TTC549 (cell line): ENCODE measurements at regions not wholly inside any gene's neighbourhood (a gene's known extent, or its start where the extent isn't known, plus 50 kb on each side); places are given as distances from the start of the nearest gene placed in this dataset.

ENCODE experiments used
- FAIRE-seq: peaks from 2 replicates; lab custom pipeline; 2012; peaks lifted over from hg19 to GRCh38; lab: Jason Lieb, UNC

DNA sequence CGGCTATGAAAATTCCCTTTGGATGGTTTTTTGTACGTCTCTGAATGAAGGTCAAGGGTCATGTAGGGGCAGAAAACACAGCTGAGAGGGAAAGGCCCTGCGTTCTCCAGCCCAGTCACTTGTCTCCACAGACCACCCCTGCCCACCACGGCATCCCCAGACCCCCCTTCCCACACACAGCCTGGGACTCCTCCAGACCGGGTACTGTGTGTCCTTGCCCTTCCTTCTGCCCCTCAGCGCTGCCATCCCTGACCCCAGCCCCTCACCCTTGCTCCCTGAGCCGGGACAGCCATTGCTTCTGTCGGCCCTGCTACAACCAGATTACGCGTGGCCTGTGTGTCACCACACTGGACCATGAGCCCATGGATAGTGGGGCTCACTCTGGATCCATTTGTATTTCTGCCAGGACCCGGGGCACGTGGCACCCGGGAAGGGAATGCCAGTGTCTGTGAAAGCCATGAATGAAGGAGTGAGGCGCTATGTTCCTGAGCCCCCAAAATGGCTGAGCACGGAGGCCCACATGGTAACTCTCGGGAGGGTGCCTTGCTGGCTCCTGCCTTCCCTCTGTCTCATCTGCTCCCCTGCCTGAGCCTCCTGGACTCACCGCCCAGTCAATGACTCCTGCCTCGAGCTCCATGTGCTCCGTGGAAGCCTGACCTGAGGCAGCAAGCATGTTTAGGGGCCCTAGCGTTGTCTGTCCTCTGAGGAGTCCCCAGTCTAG is 139.1 kb upstream of the FOXF1 start:
- no peak for FAIRE-seq

DNA sequence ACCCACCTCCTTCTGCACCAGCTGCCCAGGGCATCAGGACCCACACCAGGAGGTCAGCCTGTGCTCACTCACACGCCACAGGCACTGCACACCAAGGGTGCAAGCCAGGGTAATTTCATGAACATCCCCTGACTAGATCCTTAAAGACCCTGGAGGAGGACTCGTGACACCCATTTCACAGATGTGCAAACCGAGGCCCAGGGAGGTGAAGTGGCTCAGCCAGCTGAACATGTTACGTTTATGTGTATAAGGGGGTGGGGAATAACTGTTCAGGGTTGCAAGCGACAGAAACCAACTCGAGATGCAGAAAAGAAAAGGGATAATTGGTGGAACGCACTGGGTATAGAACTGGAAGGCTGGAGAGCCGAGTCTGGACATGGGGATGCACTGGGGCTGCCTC is 138.1 kb upstream of the FOXF1 start:
- FAIRE-seq = no peak

GRCh38 chr16:86373276-86373901 is 136.9 kb upstream of the FOXF1 start:
- FAIRE-seq = no peak

DNA sequence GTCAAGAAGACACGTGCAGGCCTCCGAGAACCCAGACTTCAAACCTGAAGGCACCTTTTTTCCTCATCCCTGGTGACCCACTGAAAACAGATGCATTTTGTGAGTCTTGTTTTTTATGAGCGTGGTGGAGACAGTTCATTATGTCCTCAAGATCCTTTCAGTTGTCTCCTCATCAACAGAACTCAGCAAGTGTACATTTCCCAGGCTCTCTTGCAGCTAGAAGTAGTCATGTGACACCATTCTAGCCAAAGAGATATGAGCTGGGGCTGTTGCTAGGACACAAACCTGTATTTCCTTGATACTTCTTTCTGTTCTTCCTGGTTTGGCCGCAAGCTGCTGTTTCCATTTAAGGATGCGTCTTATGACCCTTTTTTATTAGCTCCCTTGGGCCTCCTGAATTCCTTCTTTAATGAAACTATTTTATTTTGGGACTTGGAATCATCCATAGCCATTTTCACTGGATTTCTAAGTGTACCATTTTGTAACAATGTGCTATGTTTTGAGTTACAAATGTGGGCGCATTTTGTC is 135.7 kb upstream of the FOXF1 start:
- FAIRE-seq = no peak

DNA sequence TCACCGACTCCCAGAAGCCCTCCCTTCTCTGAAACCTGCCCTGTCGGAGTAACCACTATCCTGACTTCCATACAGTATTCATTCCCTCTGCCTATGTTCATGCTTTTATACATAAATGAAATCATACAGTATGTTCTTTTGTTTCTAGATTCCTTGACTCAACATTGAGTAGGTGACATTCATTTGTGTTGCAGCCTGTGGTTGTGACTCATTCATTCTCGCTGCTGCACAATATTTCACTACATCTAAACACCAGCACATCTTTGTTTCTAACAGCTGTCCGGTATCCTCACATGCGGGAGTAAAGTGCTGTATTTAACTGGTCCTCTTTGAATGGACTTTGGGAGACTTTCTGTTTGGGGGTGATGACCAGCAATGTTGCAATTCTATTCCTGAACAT is 135.0 kb upstream of the FOXF1 start:
- FAIRE-seq = no peak

GRCh38 chr16:86375851-86376250 is 134.5 kb upstream of the FOXF1 start:
- no peak for FAIRE-seq

- no peak for FAIRE-seq
Measured at GRCh38 chr16:86376837-86377236, 133.5 kb upstream of the FOXF1 start.

DNA sequence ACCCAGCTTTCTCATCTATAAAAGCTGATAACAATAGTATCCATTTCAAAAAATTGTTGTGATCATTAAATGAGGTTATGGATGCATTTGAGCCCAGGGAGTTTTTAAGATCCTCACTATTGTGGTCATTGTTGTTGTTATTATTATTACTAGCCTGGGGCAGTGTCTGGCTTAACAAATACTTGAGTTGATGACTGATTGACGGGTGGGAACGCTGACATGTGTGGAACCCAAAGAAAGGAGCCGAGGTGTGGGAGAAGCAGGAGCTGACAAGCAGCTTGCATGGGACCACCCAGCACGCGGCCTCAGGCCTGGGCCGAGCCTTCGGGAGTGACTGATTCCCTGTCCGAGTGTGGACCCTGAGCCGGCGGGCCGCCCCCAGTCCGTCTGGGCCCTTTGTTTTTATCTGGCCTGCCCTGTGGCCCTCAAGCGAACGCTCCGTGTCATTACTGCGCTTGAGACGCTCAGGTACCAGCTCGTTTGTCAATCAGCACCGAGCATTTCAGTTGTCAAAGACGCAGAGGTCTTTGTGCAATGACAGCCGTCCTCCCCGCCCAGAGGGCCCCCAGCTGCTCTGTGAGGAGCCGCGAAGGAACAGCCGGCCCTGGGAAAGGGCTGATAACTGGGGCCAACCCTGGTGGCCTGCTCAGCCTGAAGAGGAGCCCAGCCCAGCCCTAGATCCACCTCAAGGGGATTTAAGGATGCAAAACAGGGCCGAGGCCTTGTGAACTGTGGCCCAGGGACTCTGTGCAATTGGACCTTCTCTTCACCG is 132.9 kb upstream of the FOXF1 start:
- FAIRE-seq = no peak

DNA sequence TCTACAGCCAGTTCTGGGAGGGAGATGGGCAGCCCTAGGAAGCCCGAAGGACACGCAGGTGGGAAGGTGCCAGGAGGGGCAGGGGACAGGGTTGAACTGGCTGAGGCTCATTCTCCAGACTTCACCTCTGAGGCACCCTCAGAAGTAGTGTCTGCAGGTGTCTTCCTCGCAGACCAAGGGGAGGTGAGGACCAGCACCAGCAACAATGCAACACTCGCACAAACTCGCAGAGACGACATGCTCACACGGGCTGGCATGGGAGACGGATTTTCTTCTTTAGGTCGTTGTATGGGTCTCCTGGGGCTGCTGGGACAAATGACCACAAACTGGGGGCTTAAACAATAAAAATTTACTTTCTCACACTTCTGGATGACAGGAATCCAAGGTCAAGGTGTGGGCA is 132.2 kb upstream of the FOXF1 start:
- no peak for FAIRE-seq

DNA sequence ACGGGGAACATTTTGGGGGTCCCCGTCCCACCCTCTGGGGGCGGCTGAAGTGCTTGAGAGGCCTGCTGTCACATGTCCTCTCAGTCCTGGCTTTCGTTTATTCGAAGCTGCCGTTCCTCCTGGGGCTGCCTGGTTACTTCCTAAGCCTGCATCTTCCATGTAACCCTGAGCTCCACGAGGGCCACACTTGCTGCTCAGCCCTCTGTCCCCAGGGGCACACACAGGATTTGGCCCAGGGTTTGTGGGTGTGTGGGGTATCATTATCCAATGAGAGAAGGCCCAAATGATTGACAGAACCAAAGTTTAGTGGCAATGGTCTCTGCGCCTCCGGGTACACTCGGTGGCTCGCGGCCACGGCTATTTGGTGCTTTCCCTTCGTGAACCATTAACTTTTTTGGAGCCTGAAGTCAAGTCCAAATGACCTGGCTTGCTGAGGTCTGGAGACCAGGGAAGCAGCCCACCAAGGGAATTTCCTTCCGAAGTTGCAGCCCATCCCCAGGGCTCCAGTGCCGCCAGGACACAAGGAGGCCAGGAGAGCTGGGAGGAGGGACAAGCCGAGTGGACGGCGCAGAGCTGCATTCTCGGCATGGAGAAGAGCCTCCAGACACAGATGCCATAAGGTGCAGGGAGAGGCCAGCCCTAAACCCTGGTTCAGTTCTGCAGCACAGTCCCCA is 131.4 kb upstream of the FOXF1 start:
- no peak for FAIRE-seq

DNA sequence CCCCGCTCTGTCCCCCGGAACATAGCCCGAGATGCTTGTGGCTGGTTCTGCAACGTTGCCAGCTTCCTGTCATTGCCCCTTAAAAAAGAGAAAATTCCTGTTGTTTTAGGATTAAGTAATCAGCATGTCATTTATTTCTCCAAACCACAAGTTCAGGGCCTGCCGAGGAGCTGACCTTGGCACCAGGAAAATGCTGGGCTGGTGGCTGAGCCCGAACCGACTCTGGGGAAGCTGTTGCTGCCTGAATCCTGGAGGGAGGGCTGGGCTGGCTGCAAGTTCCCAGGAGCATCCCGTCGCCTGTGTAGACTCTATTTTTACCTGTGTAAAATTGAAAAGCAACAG is 130.9 kb upstream of the FOXF1 start:
- FAIRE-seq = no peak

- FAIRE-seq = no peak
Measured at GRCh38 chr16:86380030-86380429, 130.3 kb upstream of the FOXF1 start.

- FAIRE-seq = no peak
Measured at GRCh38 chr16:86381491-86381890, 128.8 kb upstream of the FOXF1 start.

DNA sequence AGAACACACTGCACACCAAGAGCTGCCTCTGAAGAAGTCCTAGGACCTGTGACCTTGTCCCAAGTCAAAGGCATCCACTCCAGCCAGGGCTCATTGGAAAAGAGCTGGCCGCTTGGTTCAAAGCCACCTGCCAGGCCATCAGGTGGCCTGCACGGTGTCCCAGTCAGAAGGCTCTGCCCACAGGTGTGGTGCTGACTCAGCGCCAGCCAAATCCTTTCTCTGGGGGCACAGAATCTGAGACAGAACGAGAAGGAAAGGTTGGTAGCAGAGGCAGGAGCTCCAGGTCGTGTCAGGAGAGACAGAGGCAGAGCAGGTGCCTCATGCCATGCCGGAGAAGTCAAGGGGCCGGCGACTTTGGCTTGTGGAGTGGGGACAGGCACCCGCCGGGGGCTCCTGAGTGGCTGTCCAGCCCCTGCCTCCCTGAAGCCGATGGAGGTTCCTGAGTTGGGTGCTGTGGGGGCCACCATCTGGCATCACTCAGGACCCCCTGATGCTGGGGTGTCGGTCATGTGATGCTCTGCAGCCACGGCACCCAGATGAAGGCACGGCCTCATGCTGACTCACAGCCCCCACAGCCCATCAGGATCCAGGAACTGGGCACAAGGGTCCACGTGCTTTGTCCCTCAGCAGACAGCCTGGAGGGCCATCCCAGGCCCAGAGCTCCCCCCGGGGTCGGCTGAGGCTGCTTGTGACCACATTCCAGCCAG is 128.1 kb upstream of the FOXF1 start:
- FAIRE-seq = no peak

GRCh38 chr16:86382774-86383407 is 127.4 kb upstream of the FOXF1 start:
- no peak for FAIRE-seq

GRCh38 chr16:86383488-86384262 is 126.7 kb upstream of the FOXF1 start:
- no peak for FAIRE-seq

DNA sequence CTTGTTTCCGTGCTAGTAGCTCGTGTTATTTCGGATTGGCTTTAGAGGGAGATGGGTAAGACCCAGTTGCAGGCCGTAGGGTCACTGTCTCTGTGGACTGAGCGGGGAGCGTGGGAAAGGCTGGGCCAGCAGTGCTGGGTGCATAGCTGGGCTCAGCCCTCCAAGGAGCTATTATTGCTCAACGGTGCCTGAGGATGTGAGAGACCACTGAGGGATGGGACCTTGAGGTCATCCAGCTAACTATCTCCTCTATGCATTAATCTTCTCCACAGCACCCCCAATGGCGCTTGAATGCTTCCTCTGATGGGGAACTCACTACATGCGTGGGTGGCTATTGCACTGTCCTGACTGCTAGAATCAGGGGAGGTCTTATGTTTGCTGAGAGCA is 126.1 kb upstream of the FOXF1 start:
- FAIRE-seq = no peak

- FAIRE-seq = no peak
Measured at GRCh38 chr16:86384980-86385379, 125.3 kb upstream of the FOXF1 start.

- no peak for FAIRE-seq
Measured at GRCh38 chr16:86387468-86388440, 122.6 kb upstream of the FOXF1 start.

GRCh38 chr16:86388976-86389375 is 121.4 kb upstream of the FOXF1 start:
- FAIRE-seq = no peak
